HCT116 (cell line): ENCODE measurements at regions not wholly inside any gene's neighbourhood (a gene's known extent, or its start where the extent isn't known, plus 50 kb on each side); places are given as distances from the start of the nearest gene placed in this dataset.

Experiments
- ATAC-seq: fragments of 200-7000 bp; cut with Tn5 transposase; 2 replicates; pipeline ENCODE4 v1.9.1; 2020; ENCODE audit warnings: mild to moderate bottlenecking, moderate library complexity
- BruUV-seq: library from RNA; stranded (reverse); fragments of 400-500 nt; replicated peaks from 2 replicates; lab custom pipeline; 2021; lab: Mats Ljungman, UMichigan
- CTCF ChIA-PET: fragments of 300-600 bp; sonication (Branson Sonifier 250); formaldehyde crosslinking; loops from one replicate; lab custom pipeline; 2021; ENCODE audit warnings: antibody characterized with exemption; lab: Charles Lee
- POLR2A ChIA-PET: fragments of 300-600, 350-600 bp; sonication (Branson Sonifier 250); formaldehyde crosslinking; loops from one replicate; lab custom pipeline; 2021; ENCODE audit warnings: antibody characterized with exemption; lab: Charles Lee
- RAD21 ChIA-PET, 2 experiments: fragments of 300-600 bp; sonication (Branson Sonifier 250); formaldehyde crosslinking; loops; one replicate each; lab custom pipeline; 2023; ENCODE audit warnings: low total read pairs in 2 of 2; ENCODE audit not compliant: uncharacterized antibody in 2 of 2, unreplicated experiment in 2 of 2, low non-redundant PET in 1 of 2; lab: Charles Lee
- DNase-seq: peaks from one replicate; pipeline ENCODE4 v3.0.0-alpha.2; 2010; ENCODE audit warnings: low read depth, low spot score
- H2AFZ ChIP-seq: fragments of 200-600 bp; shearing (Covaris generic), sonication (generic); 2 replicates; pipeline ENCODE4 v1.6.1; 2017; ENCODE audit warnings: low read depth, mixed run types, mixed read lengths, antibody characterized with exemption, low read length; ENCODE audit not compliant: poor library complexity, severe bottlenecking
- H3K27ac ChIP-seq: 2 replicates; pipeline ENCODE4 v1.5.1; 2012; ENCODE audit warnings: low read depth, low read length
- H3K27me3 ChIP-seq: fragments of 200-600 bp; sonication (generic); 2 replicates; pipeline ENCODE4 v1.6.1; 2016; ENCODE audit warnings: mixed run types, low read length, mixed read lengths; ENCODE audit not compliant: insufficient read depth
- H3K36me3 ChIP-seq, 2 experiments: fragments of 200-500 bp in 1 of 2; fragments of 200-600 bp in 1 of 2; sonication (Bioruptor generic) in 1 of 2; sonication (generic) in 1 of 2; 2 replicates each; pipeline versions ENCODE4 v1.5.1 to v1.6.1; 2014 to 2016; ENCODE audit warnings: low read length in 2 of 2, inconsistent platforms in 1 of 2, mixed read lengths in 1 of 2, mixed run types in 1 of 2; ENCODE audit not compliant: insufficient read depth in 2 of 2, control insufficient read depth in 1 of 2
- H3K4me1 ChIP-seq, 2 experiments: fragments of 200-600 bp in 1 of 2; sonication (generic) in 1 of 2; 2 replicates each; pipeline versions ENCODE4 v1.5.1 to v1.6.1; 2012 to 2017; ENCODE audit warnings: low read length in 2 of 2, inconsistent platforms in 1 of 2, mild to moderate bottlenecking in 1 of 2, mixed read lengths in 1 of 2, mixed run types in 1 of 2, moderate library complexity in 1 of 2; ENCODE audit not compliant: insufficient read depth in 2 of 2, control insufficient read depth in 1 of 2
- H3K4me2 ChIP-seq: fragments of 200-600 bp; sonication (generic); 2 replicates; pipeline ENCODE4 v1.6.1; 2017; ENCODE audit warnings: mixed run types, low read length, mixed read lengths
- H3K4me3 ChIP-seq, 2 experiments: fragments of 200-600 bp in 1 of 2; sonication (generic) in 1 of 2; replicated peaks in 1 of 2; 2 replicates each; pipeline ENCODE4 v1.5.1; 2011 to 2016; ENCODE audit warnings: low read length in 2 of 2, control low read depth in 1 of 2, low read depth in 1 of 2, mild to moderate bottlenecking in 1 of 2, mixed read lengths in 1 of 2, mixed run types in 1 of 2
- H3K79me2 ChIP-seq: fragments of 200-600 bp; sonication (generic); 2 replicates; pipeline ENCODE4 v1.6.1; 2017; ENCODE audit warnings: mild to moderate bottlenecking, mixed run types, low read length, moderate library complexity, mixed read lengths; ENCODE audit not compliant: insufficient read depth
- H3K9ac ChIP-seq: fragments of 200-600 bp; sonication (generic); 2 replicates; pipeline ENCODE4 v1.6.1; 2016; ENCODE audit warnings: low read length, mixed read lengths
- H3K9me2 ChIP-seq: fragments of 200-600 bp; sonication (generic), shearing (Covaris generic); 2 replicates; pipeline ENCODE4 v1.6.1; 2017; ENCODE audit warnings: mixed run types, mild to moderate bottlenecking, moderate library complexity; ENCODE audit not compliant: insufficient read depth
- H3K9me3 ChIP-seq, 2 experiments: fragments of 200-500 bp in 1 of 2; fragments of 200-600 bp in 1 of 2; sonication (Bioruptor generic) in 1 of 2; sonication (generic) in 1 of 2; 2 replicates each; pipeline ENCODE4 v1.6.1; 2014 to 2017; ENCODE audit warnings: low read length in 2 of 2, mixed read lengths in 2 of 2, inconsistent platforms in 1 of 2, low read depth in 1 of 2, mild to moderate bottlenecking in 1 of 2, mixed run types in 1 of 2, moderate library complexity in 1 of 2; ENCODE audit not compliant: control insufficient read depth in 1 of 2, insufficient read depth in 1 of 2
- H4K20me1 ChIP-seq: fragments of 200-600 bp; sonication (generic), shearing (Covaris generic); 2 replicates; pipeline ENCODE4 v1.6.1; 2017; ENCODE audit warnings: mixed run types, mild to moderate bottlenecking, moderate library complexity; ENCODE audit not compliant: insufficient read depth
- CBX3 ChIP-seq: IDR thresholded peaks from 2 replicates; pipeline ENCODE4 v1.6.1; 2012; ENCODE audit warnings: low read depth
- CEBPB ChIP-seq: IDR thresholded peaks from 2 replicates; pipeline ENCODE4 v1.6.1; 2012; ENCODE audit warnings: low read depth
- CTCF ChIP-seq, 3 experiments: fragments of 200-600 bp in 1 of 3; sonication (generic) in 1 of 3; IDR thresholded peaks in 2 of 3; conservative IDR thresholded peaks in 1 of 3; 2 replicates each; pipeline ENCODE4 v1.5.1; 2012 to 2017; ENCODE audit warnings: low read depth in 2 of 3, low read length in 2 of 3, antibody characterized with exemption in 1 of 3, borderline replicate concordance in 1 of 3, control low read depth in 1 of 3, mild to moderate bottlenecking in 1 of 3, mixed read lengths in 1 of 3, mixed run types in 1 of 3, moderate library complexity in 1 of 3; ENCODE audit not compliant: insufficient read depth in 1 of 3
- EGR1 ChIP-seq: IDR thresholded peaks from 2 replicates; pipeline ENCODE4 v1.6.1; 2012; ENCODE audit warnings: low read depth
- POLR2A ChIP-seq: IDR thresholded peaks from 2 replicates; pipeline ENCODE4 v1.7.0; 2011; ENCODE audit warnings: borderline replicate concordance; ENCODE audit not compliant: insufficient read depth, insufficient read length; ENCODE audit errors: extremely low read depth
- POLR2AphosphoS5 ChIP-seq: IDR thresholded peaks from 2 replicates; pipeline ENCODE4 v1.6.1; 2011; ENCODE audit warnings: mild to moderate bottlenecking, low read depth, low read length, moderate library complexity
- RAD21 ChIP-seq: IDR thresholded peaks from 2 replicates; pipeline ENCODE4 v1.6.1; 2012; ENCODE audit warnings: low read depth, mild to moderate bottlenecking
- SIN3A ChIP-seq: IDR thresholded peaks from 2 replicates; pipeline ENCODE4 v1.6.1; 2012; ENCODE audit warnings: low read depth
- SP1 ChIP-seq: IDR thresholded peaks from 2 replicates; pipeline ENCODE4 v1.6.1; 2012; ENCODE audit warnings: low read depth
- SRF ChIP-seq: IDR thresholded peaks from 2 replicates; pipeline ENCODE4 v1.6.1; 2012; ENCODE audit warnings: low read depth
- TCF7L2 ChIP-seq: IDR thresholded peaks from 2 replicates; pipeline ENCODE4 v1.7.0; 2011; ENCODE audit warnings: borderline replicate concordance, inconsistent platforms; ENCODE audit not compliant: insufficient read depth, insufficient read length; ENCODE audit errors: extremely low read depth
- YY1 ChIP-seq: IDR thresholded peaks from 2 replicates; pipeline ENCODE4 v1.6.1; 2011; ENCODE audit warnings: low read length, low read depth, moderate library complexity, mild to moderate bottlenecking; ENCODE audit not compliant: insufficient replicate concordance; ENCODE audit errors: extremely low read depth
- ZNF274 ChIP-seq: fragments of 200-500 bp; sonication (Bioruptor generic); IDR thresholded peaks from 2 replicates; pipeline ENCODE4 v1.6.1; 2014; ENCODE audit warnings: mild to moderate bottlenecking, low read depth, low read length, inconsistent platforms
- intact Hi-C: fragments of 100-400 bp; cut with micrococcal nuclease; formaldehyde crosslinking; loops from 2 replicates; pipeline ENCODE4 v1.10.0; 2022
- TF ChIP-seq, protein P1 (sequence below): IDR thresholded peaks from 2 replicates; pipeline ENCODE4 v1.6.1; 2012

DNA sequence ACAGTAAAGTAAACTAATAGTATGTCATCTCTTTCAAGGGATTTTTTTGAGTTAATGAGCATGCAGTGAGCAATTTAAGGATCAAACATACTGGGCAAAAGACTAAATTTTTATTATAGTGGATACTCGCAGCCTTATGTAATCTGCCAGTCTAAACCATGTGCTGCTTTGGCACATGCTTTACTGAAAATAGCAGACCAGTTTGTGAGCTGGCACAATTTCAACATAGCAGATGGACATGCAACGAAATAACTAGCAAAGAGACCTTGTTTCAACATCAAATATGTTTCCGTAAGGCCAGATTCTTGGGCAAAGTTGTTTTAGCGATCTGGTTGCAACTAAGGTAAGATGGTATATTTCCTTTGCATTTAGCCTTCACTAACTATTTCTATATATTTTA is 807.3 kb downstream of the NR4A2 start:
- ATAC-seq (no peak), DNase-seq (no peak)
- no peak overlapping the region for H3K4me3 ChIP-seq
- no peaks in the 10 kb centered on the region for H3K9me2 ChIP-seq
- H4K20me1 ChIP-seq = no peaks in the 10 kb centered on the region
- BruUV-seq = no TSS peak
- H3K9ac ChIP-seq = no peak overlapping the region
- H3K27me3 ChIP-seq = no peaks in the 10 kb centered on the region
- TF ChIP-seq POLR2AphosphoS5 = no peak
- no peak for TF ChIP-seq ZNF274
- no peak for TF ChIP-seq EGR1
- TF ChIP-seq, protein P1, sequence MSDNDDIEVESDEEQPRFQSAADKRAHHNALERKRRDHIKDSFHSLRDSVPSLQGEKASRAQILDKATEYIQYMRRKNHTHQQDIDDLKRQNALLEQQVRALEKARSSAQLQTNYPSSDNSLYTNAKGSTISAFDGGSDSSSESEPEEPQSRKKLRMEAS = no peak
- TF ChIP-seq YY1 = no peak
- TF ChIP-seq CEBPB = no peak
- no peak for TF ChIP-seq SIN3A
- TF ChIP-seq SRF = no peak
- TF ChIP-seq CBX3 = no peak
- no peak for TF ChIP-seq TCF7L2
- TF ChIP-seq CTCF (IDR thresholded peaks at IDR 0.05 in 2 of 3, conservative IDR thresholded peaks at IDR 0.05 in 1 of 3; ENCODE audit: borderline replicate concordance in 1 of 3, insufficient read depth in 1 of 3, low read depth in 2 of 3, low read length in 2 of 3) = no peak
- TF ChIP-seq RAD21 = no peak
- TF ChIP-seq SP1 = no peak
- no peak for TF ChIP-seq POLR2A
- H2AFZ ChIP-seq = no peak overlapping the region
- ChIA-PET RAD21 (no interaction called here), CTCF (no interaction called here), POLR2A (no interaction called here)
- no peaks in the 10 kb centered on the region for H3K9me3 ChIP-seq
- intact Hi-C loops = no loop called here
- H3K36me3 ChIP-seq = no peaks in the 10 kb centered on the region
- H3K4me1 ChIP-seq = no peaks in the 10 kb centered on the region
- no peak overlapping the region for H3K27ac ChIP-seq
- H3K4me2 ChIP-seq = no peak overlapping the region
- H3K79me2 ChIP-seq = no peaks in the 10 kb centered on the region
